ENCODE measurements at regions not wholly inside any gene's neighbourhood (a gene's known extent, or its start where the extent isn't known, plus 50 kb on each side); places are given as distances from the start of the nearest gene placed in this dataset.
"Not testable (repeated sequence)": the region's sequence is repeated elsewhere in the genome, so short reads cannot be mapped to it uniquely, and the experiment has no call there.

DNA sequence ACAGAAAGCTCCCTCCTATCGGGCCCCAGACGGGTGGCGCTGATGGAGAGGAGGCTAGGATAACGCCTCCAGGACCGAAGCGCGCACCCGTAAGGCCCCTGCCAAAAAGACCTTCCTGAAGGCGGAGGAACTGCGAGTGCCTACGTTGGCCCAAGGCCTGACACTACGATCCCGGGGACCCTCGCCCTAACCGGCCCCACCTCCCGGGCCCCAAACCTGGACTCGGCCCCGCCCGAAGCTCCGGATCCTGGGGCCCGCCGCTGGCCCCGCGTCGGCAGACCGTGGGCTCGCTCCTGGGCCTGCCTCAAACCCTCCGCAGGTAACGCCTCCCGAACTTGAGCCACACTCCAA lies 53.6 kb upstream of the ROPN1B start:
- TF ChIP-seq, protein P1, sequence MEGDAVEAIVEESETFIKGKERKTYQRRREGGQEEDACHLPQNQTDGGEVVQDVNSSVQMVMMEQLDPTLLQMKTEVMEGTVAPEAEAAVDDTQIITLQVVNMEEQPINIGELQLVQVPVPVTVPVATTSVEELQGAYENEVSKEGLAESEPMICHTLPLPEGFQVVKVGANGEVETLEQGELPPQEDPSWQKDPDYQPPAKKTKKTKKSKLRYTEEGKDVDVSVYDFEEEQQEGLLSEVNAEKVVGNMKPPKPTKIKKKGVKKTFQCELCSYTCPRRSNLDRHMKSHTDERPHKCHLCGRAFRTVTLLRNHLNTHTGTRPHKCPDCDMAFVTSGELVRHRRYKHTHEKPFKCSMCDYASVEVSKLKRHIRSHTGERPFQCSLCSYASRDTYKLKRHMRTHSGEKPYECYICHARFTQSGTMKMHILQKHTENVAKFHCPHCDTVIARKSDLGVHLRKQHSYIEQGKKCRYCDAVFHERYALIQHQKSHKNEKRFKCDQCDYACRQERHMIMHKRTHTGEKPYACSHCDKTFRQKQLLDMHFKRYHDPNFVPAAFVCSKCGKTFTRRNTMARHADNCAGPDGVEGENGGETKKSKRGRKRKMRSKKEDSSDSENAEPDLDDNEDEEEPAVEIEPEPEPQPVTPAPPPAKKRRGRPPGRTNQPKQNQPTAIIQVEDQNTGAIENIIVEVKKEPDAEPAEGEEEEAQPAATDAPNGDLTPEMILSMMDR (conservative IDR thresholded peaks at IDR 0.05; ENCODE audit: low read length) = not testable (repeated sequence)
- TF ChIP-seq EZH2phosphoT487 (IDR thresholded peaks at IDR 0.05; ENCODE audit: borderline replicate concordance, low read depth, low read length) = not testable (repeated sequence)
